Neural cell (in vitro differentiated cells): ENCODE measurements at regions not wholly inside any gene's neighbourhood (a gene's known extent, or its start where the extent isn't known, plus 50 kb on each side); places are given as distances from the start of the nearest gene placed in this dataset.

Experiments
- CTCF ChIP-seq: fragments of 450-650 bp; IDR thresholded peaks from 2 replicates; pipeline ENCODE4 v1.5.1; 2014; ENCODE audit warnings: antibody characterized with exemption, mild to moderate bottlenecking, moderate library complexity; ENCODE audit not compliant: poor library complexity, severe bottlenecking
- EP300 ChIP-seq: fragments of 450-650 bp; conservative IDR thresholded peaks from 2 replicates; pipeline ENCODE4 v1.6.1; 2014; ENCODE audit warnings: antibody characterized with exemption, mild to moderate bottlenecking, moderate library complexity; ENCODE audit not compliant: poor library complexity, severe bottlenecking
- EZH2 ChIP-seq: fragments of 200-600, 300-800 bp; shearing (Covaris generic), sonication (generic); IDR thresholded peaks from 2 replicates; pipeline ENCODE4 v1.6.1; 2014; ENCODE audit warnings: antibody characterized with exemption, low read length, borderline replicate concordance, mild to moderate bottlenecking; ENCODE audit not compliant: insufficient read depth, poor library complexity, severe bottlenecking
- MXI1 ChIP-seq: fragments of 450-650 bp; conservative IDR thresholded peaks from 2 replicates; pipeline ENCODE4 v1.6.1; 2014; ENCODE audit warnings: antibody characterized with exemption, mild to moderate bottlenecking; ENCODE audit not compliant: poor library complexity, severe bottlenecking
- POLR2AphosphoS5 ChIP-seq: IDR thresholded peaks from 2 replicates; pipeline ENCODE4 v1.6.1; 2012
- RAD21 ChIP-seq: fragments of 450-650 bp; conservative IDR thresholded peaks from 2 replicates; pipeline ENCODE4 v1.6.1; 2014; ENCODE audit warnings: antibody characterized with exemption, mild to moderate bottlenecking, moderate library complexity
- SMC3 ChIP-seq: fragments of 450-650 bp; conservative IDR thresholded peaks from 2 replicates; pipeline ENCODE4 v1.6.1; 2014; ENCODE audit warnings: antibody characterized with exemption, mild to moderate bottlenecking, moderate library complexity; ENCODE audit not compliant: poor library complexity
- TAF1 ChIP-seq: IDR thresholded peaks from 2 replicates; pipeline ENCODE4 v1.6.1; 2012; ENCODE audit warnings: low read depth

DNA sequence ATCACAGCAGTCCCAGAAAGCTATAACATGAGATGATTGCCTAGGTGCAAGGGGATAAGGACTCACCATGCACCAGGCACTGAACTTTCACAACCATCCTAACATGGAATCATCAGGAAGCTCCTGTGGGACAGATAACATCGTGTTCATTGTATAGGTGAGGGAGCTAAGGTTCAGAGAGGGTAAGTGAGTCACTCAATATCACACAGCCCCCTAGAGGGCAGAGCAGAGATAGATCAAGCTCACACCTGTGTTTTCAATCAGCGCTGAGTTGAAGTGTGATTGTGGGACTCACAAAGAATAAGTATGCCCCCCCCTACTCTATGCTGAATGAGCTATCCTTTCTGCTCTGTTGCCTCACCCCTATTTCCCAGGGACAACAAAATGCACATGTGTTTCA, 377.7 kb upstream of the ERCC4 start:
- TF ChIP-seq TAF1 (no peak), CTCF (no peak), EZH2 (no peak), EP300 (no peak), POLR2AphosphoS5 (no peak), RAD21 (no peak), MXI1 (no peak), SMC3 (no peak)
